ENCODE measurements at regions not wholly inside any gene's neighbourhood (a gene's known extent, or its start where the extent isn't known, plus 50 kb on each side); places are given as distances from the start of the nearest gene placed in this dataset.

DNA sequence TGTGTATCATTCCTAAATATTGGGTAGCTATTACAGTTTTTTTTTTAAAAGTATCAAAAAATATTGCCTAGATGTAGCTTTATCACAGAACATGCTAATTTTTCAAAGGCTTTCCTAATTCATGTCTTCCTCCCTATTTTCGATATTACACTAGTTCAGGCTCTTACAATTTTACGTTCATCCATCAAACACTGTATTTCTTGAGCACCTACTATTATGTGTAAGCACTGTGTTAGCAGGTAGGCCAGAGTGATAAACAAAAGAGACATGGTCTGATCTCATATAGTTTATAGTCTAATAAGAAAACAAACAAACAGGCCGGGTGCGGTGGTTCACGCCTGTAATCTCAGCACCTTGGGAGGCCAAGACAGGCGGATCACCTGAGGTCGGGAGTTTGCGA is 69.5 kb downstream of the FAM217A start:
- FAIRE-seq, result no peak
- ChIA-PET CTCF (ENCODE audit: low intra/inter-chr PET ratio) (interaction anchor here (1.0 kb wide), 1 partner anchor 18 kb away, joined by 3 read pairs; no protein-coding TSS in a partner anchor), POLR2A (interaction anchor here (1.5 to 1.7 kb wide), 2 partner anchors 12 kb away, joined by 4 to 6 read pairs; a partner anchor contains a TSS)
- Histone ChIP-seq H2AFZ (ENCODE audit: low read depth, low read length) (no peak overlapping the region), H3K9me1 (ENCODE audit: control insufficient read depth, insufficient read depth, low read length) (no peaks in the 10 kb centered on the region), H3K4me2 (ENCODE audit: insufficient read depth, low read length) (no peak overlapping the region), H3K36me3 (ENCODE audit: control insufficient read depth, insufficient read depth, low read length) (peaks cover 23% of the 10 kb centered on the region), H3K27me3 (ENCODE audit: control insufficient read depth in 2 of 2, insufficient read depth in 2 of 2, low read length in 2 of 2) (no peaks in the 10 kb centered on the region), H4K20me1 (replicated peaks; ENCODE audit: control insufficient read depth, insufficient read depth, low read length) (no peaks in the 10 kb centered on the region), H3K4me3 (no peak overlapping the region), H3K4me1 (replicated peaks in 1 of 2; ENCODE audit: control insufficient read depth in 2 of 2, insufficient read depth in 2 of 2, low read length in 2 of 2) (peaks cover 0 to 9% of the 10 kb centered on the region in 2 experiments; a peak in 3 of 5 replicates), H3K27ac (ENCODE audit: extremely low read depth, low read depth, low read length) (no peak overlapping the region), H3K79me2 (ENCODE audit: control insufficient read depth, insufficient read depth, low read length) (peaks cover 41% of the 10 kb centered on the region), H3K9me3 (replicated peaks; ENCODE audit: control insufficient read depth, insufficient read depth, low read depth, low read length) (no peaks in the 10 kb centered on the region), H3K9ac (ENCODE audit: insufficient read depth in 1 of 2, low read depth in 2 of 2, low read length in 2 of 2) (no peak overlapping the region)
- no peak for DNase-seq (ENCODE audit: extremely low read depth in 1 of 4, low spot score in 3 of 4)
- intact Hi-C loops (cut with micrococcal nuclease) (loop anchor here (5.0 kb wide), 1 partner anchor 267 kb away; no protein-coding TSS in a partner anchor), in situ Hi-C loops (cut with MboI) (no loop called here)
- no peak for ATAC-seq
- 90% methylated on average over 8 of the region's 8 CpGs for WGBS (ENCODE audit: insufficient coverage, low coverage, missing lambda C conversion rate)
- TF ChIP-seq SMAD1 (IDR thresholded peaks at IDR 0.05; ENCODE audit: low read depth, low read length, partially characterized antibody) (no peak), XRCC4 (IDR thresholded peaks at IDR 0.05; ENCODE audit: extremely low read depth, insufficient read depth, insufficient read length) (no peak), ZNF695 (CRISPR knock-in tag; IDR thresholded peaks at IDR 0.05) (no peak), ZNF282 (CRISPR knock-in tag; IDR thresholded peaks at IDR 0.05) (no peak)
- TF ChIP-seq, protein P1, sequence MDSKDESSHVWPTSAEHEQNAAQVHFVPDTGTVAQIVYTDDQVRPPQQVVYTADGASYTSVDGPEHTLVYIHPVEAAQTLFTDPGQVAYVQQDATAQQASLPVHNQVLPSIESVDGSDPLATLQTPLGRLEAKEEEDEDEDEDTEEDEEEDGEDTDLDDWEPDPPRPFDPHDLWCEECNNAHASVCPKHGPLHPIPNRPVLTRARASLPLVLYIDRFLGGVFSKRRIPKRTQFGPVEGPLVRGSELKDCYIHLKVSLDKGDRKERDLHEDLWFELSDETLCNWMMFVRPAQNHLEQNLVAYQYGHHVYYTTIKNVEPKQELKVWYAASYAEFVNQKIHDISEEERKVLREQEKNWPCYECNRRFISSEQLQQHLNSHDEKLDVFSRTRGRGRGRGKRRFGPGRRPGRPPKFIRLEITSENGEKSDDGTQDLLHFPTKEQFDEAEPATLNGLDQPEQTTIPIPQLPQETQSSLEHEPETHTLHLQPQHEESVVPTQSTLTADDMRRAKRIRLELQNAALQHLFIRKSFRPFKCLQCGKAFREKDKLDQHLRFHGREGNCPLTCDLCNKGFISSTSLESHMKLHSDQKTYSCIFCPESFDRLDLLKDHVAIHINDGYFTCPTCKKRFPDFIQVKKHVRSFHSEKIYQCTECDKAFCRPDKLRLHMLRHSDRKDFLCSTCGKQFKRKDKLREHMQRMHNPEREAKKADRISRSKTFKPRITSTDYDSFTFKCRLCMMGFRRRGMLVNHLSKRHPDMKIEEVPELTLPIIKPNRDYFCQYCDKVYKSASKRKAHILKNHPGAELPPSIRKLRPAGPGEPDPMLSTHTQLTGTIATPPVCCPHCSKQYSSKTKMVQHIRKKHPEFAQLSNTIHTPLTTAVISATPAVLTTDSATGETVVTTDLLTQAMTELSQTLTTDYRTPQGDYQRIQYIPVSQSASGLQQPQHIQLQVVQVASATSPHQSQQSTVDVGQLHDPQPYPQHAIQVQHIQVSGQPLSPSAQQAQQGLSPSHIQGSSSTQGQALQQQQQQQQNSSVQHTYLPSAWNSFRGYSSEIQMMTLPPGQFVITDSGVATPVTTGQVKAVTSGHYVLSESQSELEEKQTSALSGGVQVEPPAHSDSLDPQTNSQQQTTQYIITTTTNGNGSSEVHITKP (IDR thresholded peaks at IDR 0.05; ENCODE audit: partially characterized antibody), result no peak
- TF ChIP-seq, protein P2, sequence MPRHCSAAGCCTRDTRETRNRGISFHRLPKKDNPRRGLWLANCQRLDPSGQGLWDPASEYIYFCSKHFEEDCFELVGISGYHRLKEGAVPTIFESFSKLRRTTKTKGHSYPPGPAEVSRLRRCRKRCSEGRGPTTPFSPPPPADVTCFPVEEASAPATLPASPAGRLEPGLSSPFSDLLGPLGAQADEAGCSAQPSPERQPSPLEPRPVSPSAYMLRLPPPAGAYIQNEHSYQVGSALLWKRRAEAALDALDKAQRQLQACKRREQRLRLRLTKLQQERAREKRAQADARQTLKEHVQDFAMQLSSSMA (CRISPR knock-in tag; IDR thresholded peaks at IDR 0.05), result no peak
- TF ChIP-seq, protein P3, sequence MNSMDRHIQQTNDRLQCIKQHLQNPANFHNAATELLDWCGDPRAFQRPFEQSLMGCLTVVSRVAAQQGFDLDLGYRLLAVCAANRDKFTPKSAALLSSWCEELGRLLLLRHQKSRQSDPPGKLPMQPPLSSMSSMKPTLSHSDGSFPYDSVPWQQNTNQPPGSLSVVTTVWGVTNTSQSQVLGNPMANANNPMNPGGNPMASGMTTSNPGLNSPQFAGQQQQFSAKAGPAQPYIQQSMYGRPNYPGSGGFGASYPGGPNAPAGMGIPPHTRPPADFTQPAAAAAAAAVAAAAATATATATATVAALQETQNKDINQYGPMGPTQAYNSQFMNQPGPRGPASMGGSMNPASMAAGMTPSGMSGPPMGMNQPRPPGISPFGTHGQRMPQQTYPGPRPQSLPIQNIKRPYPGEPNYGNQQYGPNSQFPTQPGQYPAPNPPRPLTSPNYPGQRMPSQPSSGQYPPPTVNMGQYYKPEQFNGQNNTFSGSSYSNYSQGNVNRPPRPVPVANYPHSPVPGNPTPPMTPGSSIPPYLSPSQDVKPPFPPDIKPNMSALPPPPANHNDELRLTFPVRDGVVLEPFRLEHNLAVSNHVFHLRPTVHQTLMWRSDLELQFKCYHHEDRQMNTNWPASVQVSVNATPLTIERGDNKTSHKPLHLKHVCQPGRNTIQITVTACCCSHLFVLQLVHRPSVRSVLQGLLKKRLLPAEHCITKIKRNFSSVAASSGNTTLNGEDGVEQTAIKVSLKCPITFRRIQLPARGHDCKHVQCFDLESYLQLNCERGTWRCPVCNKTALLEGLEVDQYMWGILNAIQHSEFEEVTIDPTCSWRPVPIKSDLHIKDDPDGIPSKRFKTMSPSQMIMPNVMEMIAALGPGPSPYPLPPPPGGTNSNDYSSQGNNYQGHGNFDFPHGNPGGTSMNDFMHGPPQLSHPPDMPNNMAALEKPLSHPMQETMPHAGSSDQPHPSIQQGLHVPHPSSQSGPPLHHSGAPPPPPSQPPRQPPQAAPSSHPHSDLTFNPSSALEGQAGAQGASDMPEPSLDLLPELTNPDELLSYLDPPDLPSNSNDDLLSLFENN (IDR thresholded peaks at IDR 0.05; ENCODE audit: low read depth in 2 of 2, low read length in 2 of 2), result no peak
- no TSS peak for BruUV-seq (replicated peaks)
